H1 (cell line): ENCODE measurements at regions not wholly inside any gene's neighbourhood (a gene's known extent, or its start where the extent isn't known, plus 50 kb on each side); places are given as distances from the start of the nearest gene placed in this dataset.

Source experiments
- CTCF ChIA-PET: fragments of 300-600 bp; sonication (Branson Sonifier 250); formaldehyde crosslinking; loops from one replicate; lab custom pipeline; 2021; ENCODE audit not compliant: partially characterized antibody; lab: Charles Lee
- POLR2A ChIA-PET: fragments of 300-600 bp; sonication (Branson Sonifier 250); formaldehyde crosslinking; loops from one replicate; lab custom pipeline; 2021; ENCODE audit warnings: inconsistent platforms; ENCODE audit not compliant: partially characterized antibody; lab: Charles Lee
- DNase-seq, 2 experiments: peaks; one replicate each; pipeline versions ENCODE4 v3.0.0 to v3.0.0-alpha.2; 2010 to 2022; ENCODE audit warnings: low spot score in 2 of 2, low read depth in 1 of 2, mixed read lengths in 1 of 2
- FAIRE-seq: peaks from 2 replicates; lab custom pipeline; 2011; peaks lifted over from hg19 to GRCh38; lab: Jason Lieb, UNC
- H2AFZ ChIP-seq: 2 replicates; pipeline ENCODE4 v1.8.1; 2012; ENCODE audit warnings: low read length, inconsistent platforms
- H2AK5ac ChIP-seq: 2 replicates; pipeline ENCODE4 v1.6.1; 2013; ENCODE audit warnings: low read depth, low read length
- H2BK120ac ChIP-seq: replicated peaks from 2 replicates; pipeline ENCODE3; 2013; ENCODE audit warnings: low read depth, low read length, inconsistent platforms
- H2BK12ac ChIP-seq: 2 replicates; pipeline ENCODE4 v1.6.1; 2013; ENCODE audit warnings: low read depth, low read length
- H2BK15ac ChIP-seq: 2 replicates; pipeline ENCODE4 v1.6.1; 2013; ENCODE audit warnings: low read length
- H2BK20ac ChIP-seq: 2 replicates; pipeline ENCODE4 v1.6.1; 2013; ENCODE audit warnings: low read length
- H2BK5ac ChIP-seq: 2 replicates; pipeline ENCODE4 v1.6.1; 2013; ENCODE audit warnings: low read depth, low read length
- H3K14ac ChIP-seq: 2 replicates; pipeline ENCODE4 v1.6.1; 2013; ENCODE audit warnings: inconsistent platforms; ENCODE audit not compliant: insufficient read length
- H3K18ac ChIP-seq: 2 replicates; pipeline ENCODE4 v1.6.1; 2013; ENCODE audit warnings: low read length; ENCODE audit errors: extremely low read depth
- H3K23ac ChIP-seq: 2 replicates; pipeline ENCODE4 v1.6.1; 2013; ENCODE audit warnings: inconsistent platforms; ENCODE audit not compliant: insufficient read length
- H3K23me2 ChIP-seq: 2 replicates; pipeline ENCODE4 v1.6.1; 2013; ENCODE audit warnings: low read depth, low read length
- H3K27ac ChIP-seq: 2 replicates; pipeline ENCODE4 v1.6.1; 2011; ENCODE audit warnings: low read depth, low read length, inconsistent platforms
- H3K27me3 ChIP-seq, 4 experiments: replicated peaks in 1 of 4; 1 replicate in 1 of 4; 2 replicates in 3 of 4; pipeline versions ENCODE4 v1.6.1 to v1.8.1; 2011 to 2013; ENCODE audit warnings: low read length in 3 of 4, mild to moderate bottlenecking in 3 of 4, inconsistent platforms in 2 of 4, mixed read lengths in 2 of 4, moderate library complexity in 1 of 4; ENCODE audit not compliant: control insufficient read depth in 3 of 4, insufficient read depth in 3 of 4; ENCODE audit errors: extremely low read depth in 1 of 4
- H3K36me3 ChIP-seq, 4 experiments: 2 replicates each; pipeline versions ENCODE4 v1.6.1 to v1.8.1; 2011 to 2013; ENCODE audit warnings: mild to moderate bottlenecking in 4 of 4, low read length in 3 of 4, moderate library complexity in 2 of 4, control low read depth in 1 of 4, inconsistent platforms in 1 of 4; ENCODE audit not compliant: insufficient read depth in 4 of 4, control insufficient read depth in 2 of 4
- H3K4ac ChIP-seq: replicated peaks from 2 replicates; pipeline ENCODE3; 2013; ENCODE audit warnings: low read length, low read depth, mixed read lengths, inconsistent platforms; ENCODE audit not compliant: insufficient read length
- H3K4me1 ChIP-seq, 4 experiments: replicated peaks in 1 of 4; 1 replicate in 1 of 4; 2 replicates in 3 of 4; pipeline versions ENCODE4 v1.6.1 to v1.8.1; 2011 to 2013; ENCODE audit warnings: low read length in 3 of 4, inconsistent platforms in 2 of 4, mixed read lengths in 1 of 4; ENCODE audit not compliant: insufficient read depth in 4 of 4, control insufficient read depth in 3 of 4
- H3K4me2 ChIP-seq, 2 experiments: 2 replicates each; pipeline versions ENCODE4 v1.6.1 to v1.8.1; 2011 to 2013; ENCODE audit warnings: low read depth in 2 of 2, low read length in 2 of 2, control low read depth in 1 of 2, inconsistent platforms in 1 of 2, mild to moderate bottlenecking in 1 of 2; ENCODE audit not compliant: insufficient read depth in 1 of 2
- H3K4me3 ChIP-seq, 4 experiments: fragments of 200-600, 300-600 bp in 1 of 4; sonication (generic), shearing (Covaris generic), sonication (Bioruptor Twin) in 1 of 4; 2 replicates each; pipeline versions ENCODE4 v1.5.1 to v1.8.1; 2011 to 2016; ENCODE audit warnings: low read length in 4 of 4, low read depth in 3 of 4, control low read depth in 2 of 4, inconsistent platforms in 2 of 4, mild to moderate bottlenecking in 2 of 4, mixed read lengths in 1 of 4, moderate library complexity in 1 of 4; ENCODE audit not compliant: insufficient read depth in 2 of 4; ENCODE audit errors: extremely low read depth in 1 of 4
- H3K56ac ChIP-seq: replicated peaks from 2 replicates; pipeline ENCODE3; 2013; ENCODE audit warnings: low read depth, mild to moderate bottlenecking, mixed read lengths, low read length, inconsistent platforms; ENCODE audit not compliant: insufficient read length
- H3K79me1 ChIP-seq: 2 replicates; pipeline ENCODE4 v1.6.1; 2013; ENCODE audit warnings: low read depth, low read length, control low read depth
- H3K79me2 ChIP-seq, 2 experiments: 2 replicates each; pipeline versions ENCODE4 v1.6.1 to v1.8.1; 2012 to 2013; ENCODE audit warnings: low read length in 2 of 2, mild to moderate bottlenecking in 2 of 2, inconsistent platforms in 1 of 2; ENCODE audit not compliant: insufficient read depth in 2 of 2, control insufficient read depth in 1 of 2
- H3K9ac ChIP-seq, 4 experiments: replicated peaks in 1 of 4; 1 replicate in 1 of 4; 2 replicates in 3 of 4; pipeline versions ENCODE4 v1.6.1 to v1.8.1; 2011 to 2013; ENCODE audit warnings: low read depth in 3 of 4, low read length in 3 of 4, control low read depth in 2 of 4, mild to moderate bottlenecking in 2 of 4, moderate library complexity in 2 of 4, inconsistent platforms in 1 of 4; ENCODE audit errors: extremely low read depth in 1 of 4
- H3K9me3 ChIP-seq, 2 experiments: 2 replicates each; pipeline versions ENCODE4 v1.6.1 to v1.8.1; 2012 to 2013; ENCODE audit warnings: mild to moderate bottlenecking in 2 of 2, moderate library complexity in 2 of 2, control low read depth in 1 of 2, inconsistent platforms in 1 of 2, low read depth in 1 of 2, low read length in 1 of 2, mixed read lengths in 1 of 2; ENCODE audit not compliant: insufficient read depth in 2 of 2
- H4K20me1 ChIP-seq, 2 experiments: replicated peaks in 1 of 2; 2 replicates each; pipeline versions ENCODE3 to v1.8.1; 2011 to 2013; ENCODE audit warnings: inconsistent platforms in 2 of 2, low read length in 2 of 2, mild to moderate bottlenecking in 1 of 2; ENCODE audit not compliant: insufficient read depth in 2 of 2, control insufficient read depth in 1 of 2
- H4K5ac ChIP-seq: 2 replicates; pipeline ENCODE4 v1.6.1; 2013; ENCODE audit warnings: low read length, low read depth, mixed read lengths, inconsistent platforms; ENCODE audit not compliant: insufficient read length
- H4K8ac ChIP-seq: 2 replicates; pipeline ENCODE4 v1.8.0; 2013; ENCODE audit warnings: mild to moderate bottlenecking, moderate library complexity, low read length, inconsistent platforms; ENCODE audit not compliant: insufficient read depth; ENCODE audit errors: extremely low read depth
- H4K91ac ChIP-seq: replicated peaks from 2 replicates; pipeline ENCODE3; 2013; ENCODE audit warnings: low read length, mixed read lengths, inconsistent platforms; ENCODE audit not compliant: insufficient read length
- SP1 ChIP-seq: IDR thresholded peaks from 2 replicates; pipeline ENCODE4 v1.6.1; 2011; ENCODE audit warnings: low read depth, low read length
- WGBS, 2 experiments: shearing (Covaris generic) in 1 of 2; methylation state at CpG; one replicate each; pipeline versions ENCODE4 v1.1.6 to v1.1.7; 2013 to 2015; ENCODE audit warnings: low lambda C conversion rate in 2 of 2, mixed read lengths in 2 of 2, inconsistent platforms in 1 of 2, low coverage in 1 of 2, missing lambda C conversion rate in 1 of 2; ENCODE audit not compliant: insufficient replicate concordance in 2 of 2, insufficient coverage in 1 of 2, insufficient read length in 1 of 2; ENCODE audit errors: extremely low coverage in 1 of 2, missing lambda C conversion rate in 1 of 2; 5-methylcytosine and 5-hydroxymethylcytosine counted together

DNA sequence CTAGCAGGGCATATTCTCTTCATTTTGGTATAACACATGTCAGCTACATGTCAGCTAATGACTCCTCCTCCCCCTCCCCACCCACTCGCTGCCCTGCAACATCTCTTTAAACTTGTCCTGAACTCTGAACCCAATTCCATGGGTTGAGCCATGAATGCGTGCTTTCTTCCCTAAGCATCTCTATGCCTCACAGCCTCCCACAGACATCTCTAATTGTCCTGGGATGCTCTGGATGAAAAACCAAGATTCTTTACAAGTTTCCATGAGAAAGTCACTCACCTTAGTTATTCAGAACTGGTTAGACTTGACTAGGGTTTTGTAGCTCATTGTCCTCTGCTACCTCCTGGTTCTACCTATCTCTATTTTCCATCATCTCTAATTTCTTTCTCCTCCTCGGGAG, 629.1 kb downstream of the TBL1XR1 start:
- FAIRE-seq (no peak), DNase-seq (no peak)
- TF ChIP-seq SP1, result no peak
- Histone ChIP-seq H3K4ac (no peak overlapping the region), H2AK5ac (no peak overlapping the region), H3K56ac (no peak overlapping the region), H3K9me3 (no peaks in the 10 kb centered on the region), H2BK12ac (no peak overlapping the region), H3K14ac (no peak overlapping the region), H3K23me2 (no peaks in the 10 kb centered on the region), H3K4me2 (no peak overlapping the region), H2BK5ac (no peak overlapping the region), H3K4me3 (no peak overlapping the region), H4K8ac (no peak overlapping the region), H3K79me1 (no peaks in the 10 kb centered on the region), H2BK20ac (no peak overlapping the region), H3K27ac (no peak overlapping the region), H3K27me3 (no peaks in the 10 kb centered on the region), H2BK120ac (no peak overlapping the region), H4K5ac (no peak overlapping the region), H3K18ac (no peak overlapping the region), H3K79me2 (no peaks in the 10 kb centered on the region), H2BK15ac (no peak overlapping the region), H4K91ac (no peak overlapping the region), H4K20me1 (no peaks in the 10 kb centered on the region), H3K23ac (no peak overlapping the region), H2AFZ (no peak overlapping the region), H3K9ac (no peak overlapping the region), H3K4me1 (peaks cover 0 to 3% (median 0%) of the 10 kb centered on the region in 4 experiments; a peak in 2 of 7 replicates), H3K36me3 (no peaks in the 10 kb centered on the region)
- ChIA-PET CTCF (no interaction called here), POLR2A (no interaction called here)
- WGBS, 2 experiments, result 97% methylated on average over 3 of the region's 3 CpGs; no CpG with 5 or more reads in 1 of the 2 experiments
